Endothelial cell of umbilical vein (primary cell): ENCODE measurements at regions not wholly inside any gene's neighbourhood (a gene's known extent, or its start where the extent isn't known, plus 50 kb on each side); places are given as distances from the start of the nearest gene placed in this dataset.

Experiments
- CTCF ChIP-seq, 2 donors: IDR thresholded peaks; 1 replicate in 1 of 2; 2 replicates in 1 of 2; pipeline ENCODE4 v1.5.1; 2011; ENCODE audit warnings: low read length in 2 of 2, mild to moderate bottlenecking in 2 of 2, moderate library complexity in 2 of 2, control low read depth in 1 of 2, inconsistent platforms in 1 of 2, low read depth in 1 of 2; ENCODE audit not compliant: insufficient read depth in 1 of 2; ENCODE audit errors: extremely low read depth in 1 of 2
- EZH2 ChIP-seq: IDR thresholded peaks from 2 replicates; pipeline ENCODE4 v1.6.1; 2012; ENCODE audit warnings: borderline replicate concordance, low read depth, mild to moderate bottlenecking, moderate library complexity, low read length, inconsistent platforms; ENCODE audit not compliant: severe bottlenecking
- GATA2 ChIP-seq: IDR thresholded peaks from 2 replicates; pipeline ENCODE4 v1.7.0; 2011; ENCODE audit warnings: low read depth, mild to moderate bottlenecking, moderate library complexity, mixed read lengths, low read length; ENCODE audit not compliant: insufficient read length, insufficient read depth
- JUN ChIP-seq: IDR thresholded peaks from 2 replicates; pipeline ENCODE4 v1.6.1; 2011; ENCODE audit warnings: borderline replicate concordance, low read depth; ENCODE audit not compliant: insufficient read length, insufficient read depth
- MAX ChIP-seq: IDR thresholded peaks from 2 replicates; pipeline ENCODE4 v1.6.1; 2011; ENCODE audit not compliant: insufficient read depth, insufficient read length
- MYC ChIP-seq: IDR thresholded peaks from one replicate; pipeline ENCODE4 v1.6.1; 2011; ENCODE audit warnings: mild to moderate bottlenecking, low read depth, low read length
- POLR2A ChIP-seq: IDR thresholded peaks from 2 replicates; pipeline ENCODE4 v1.6.1; 2012; ENCODE audit warnings: low read depth, mild to moderate bottlenecking, control low read depth, low read length
- POLR2AphosphoS5 ChIP-seq: IDR thresholded peaks from 2 replicates; pipeline ENCODE4 v1.6.1; 2012; ENCODE audit warnings: low read depth, mild to moderate bottlenecking, control low read depth, low read length, moderate library complexity; ENCODE audit not compliant: insufficient read depth

- no peak for TF ChIP-seq POLR2A
- TF ChIP-seq CTCF (IDR thresholded peaks at IDR 0.05; ENCODE audit: extremely low read depth in 1 of 2, insufficient read depth in 1 of 2, low read depth in 1 of 2, low read length in 2 of 2): no peak
- no peak for TF ChIP-seq POLR2AphosphoS5
- TF ChIP-seq EZH2: no peak
- TF ChIP-seq GATA2: no peak
- TF ChIP-seq JUN: no peak
- no peak for TF ChIP-seq MYC
- TF ChIP-seq MAX: no peak
Measured at GRCh38 chr9:23979491-23979890, 153.5 kb upstream of the ELAVL2 start.
